ENCODE measurements at regions not wholly inside any gene's neighbourhood (a gene's known extent, or its start where the extent isn't known, plus 50 kb on each side); places are given as distances from the start of the nearest gene placed in this dataset.
"Not testable (repeated sequence)": the region's sequence is repeated elsewhere in the genome, so short reads cannot be mapped to it uniquely, and the experiment has no call there.

GRCh38 chr9:33734941-33735835, 60.2 kb upstream of the PRSS3 start:
- not testable (repeated sequence) for H3K4me3 ChIP-seq (ENCODE audit: low read length); H2BK5ac ChIP-seq (ENCODE audit: low read length); H3K79me2 ChIP-seq (ENCODE audit: control insufficient read depth, insufficient read depth, low read length); DNase-seq; H3K4me2 ChIP-seq (ENCODE audit: low read length); H3K36me3 ChIP-seq (ENCODE audit: control insufficient read depth, insufficient read depth, low read length); H3K27ac ChIP-seq (ENCODE audit: low read depth, low read length); H3K4me1 ChIP-seq (ENCODE audit: control insufficient read depth, low read depth, low read length); H2BK15ac ChIP-seq (replicated peaks; ENCODE audit: low read depth); H3K18ac ChIP-seq (ENCODE audit: low read length); H4K5ac ChIP-seq (ENCODE audit: low read length); H4K8ac ChIP-seq (ENCODE audit: low read depth, low read length); H3K27me3 ChIP-seq (ENCODE audit: insufficient read depth, low read length, poor library complexity); H2AK5ac ChIP-seq (ENCODE audit: low read length); H2BK120ac ChIP-seq (ENCODE audit: low read depth, low read length); H3K56ac ChIP-seq (ENCODE audit: low read length); H3K79me1 ChIP-seq (ENCODE audit: low read length); H3K9ac ChIP-seq (ENCODE audit: low read length); H3K4ac ChIP-seq (ENCODE audit: low read depth, low read length); H3K23ac ChIP-seq (ENCODE audit: low read length)
- no CpG with 5 or more reads among the region's 6 CpGs for WGBS (ENCODE audit: extremely low coverage, insufficient coverage, low lambda C conversion rate)

GRCh38 chr9:33737811-33738606, 57.4 kb upstream of the PRSS3 start:
- no peak overlapping the region for H2BK15ac ChIP-seq (replicated peaks; ENCODE audit: low read depth)
- no peak overlapping the region for H4K8ac ChIP-seq (ENCODE audit: low read depth, low read length)
- no CpG with 5 or more reads among the region's 5 CpGs for WGBS (ENCODE audit: extremely low coverage, insufficient coverage, low lambda C conversion rate)
- no peaks in the 10 kb centered on the region for H3K79me2 ChIP-seq (ENCODE audit: control insufficient read depth, insufficient read depth, low read length)
- no peak overlapping the region for H3K18ac ChIP-seq (ENCODE audit: low read length)
- H3K36me3 ChIP-seq (ENCODE audit: control insufficient read depth, insufficient read depth, low read length) = no peaks in the 10 kb centered on the region
- no peak overlapping the region for H3K4ac ChIP-seq (ENCODE audit: low read depth, low read length)
- H2AK5ac ChIP-seq (ENCODE audit: low read length) = no peak overlapping the region
- DNase-seq = peak; percentile 81
- H3K56ac ChIP-seq (ENCODE audit: low read length) = no peak overlapping the region
- no peak overlapping the region for H2BK120ac ChIP-seq (ENCODE audit: low read depth, low read length)
- no peak overlapping the region for H2BK5ac ChIP-seq (ENCODE audit: low read length)
- no peak overlapping the region for H3K27ac ChIP-seq (ENCODE audit: low read depth, low read length)
- H3K4me2 ChIP-seq (ENCODE audit: low read length) = no peak overlapping the region
- H3K4me1 ChIP-seq (ENCODE audit: control insufficient read depth, low read depth, low read length) = no peaks in the 10 kb centered on the region
- no peak overlapping the region for H3K9ac ChIP-seq (ENCODE audit: low read length)
- H3K27me3 ChIP-seq (ENCODE audit: insufficient read depth, low read length, poor library complexity) = no peaks in the 10 kb centered on the region
- H3K4me3 ChIP-seq (ENCODE audit: low read length) = no peak overlapping the region
- H4K5ac ChIP-seq (ENCODE audit: low read length) = no peak overlapping the region
- H3K23ac ChIP-seq (ENCODE audit: low read length) = no peak overlapping the region
- H3K79me1 ChIP-seq (ENCODE audit: low read length) = no peaks in the 10 kb centered on the region

- H2BK120ac ChIP-seq (ENCODE audit: low read depth, low read length) = no peak overlapping the region
- H3K27ac ChIP-seq (ENCODE audit: low read depth, low read length) = no peak overlapping the region
- H3K23ac ChIP-seq (ENCODE audit: low read length) = no peak overlapping the region
- no peak overlapping the region for H4K8ac ChIP-seq (ENCODE audit: low read depth, low read length)
- H3K79me1 ChIP-seq (ENCODE audit: low read length) = no peaks in the 10 kb centered on the region
- no peak overlapping the region for H3K4ac ChIP-seq (ENCODE audit: low read depth, low read length)
- H2BK15ac ChIP-seq (replicated peaks; ENCODE audit: low read depth) = no peak overlapping the region
- H4K5ac ChIP-seq (ENCODE audit: low read length) = no peak overlapping the region
- DNase-seq = no peak
- no peaks in the 10 kb centered on the region for H3K79me2 ChIP-seq (ENCODE audit: control insufficient read depth, insufficient read depth, low read length)
- H2BK5ac ChIP-seq (ENCODE audit: low read length) = no peak overlapping the region
- no peaks in the 10 kb centered on the region for H3K27me3 ChIP-seq (ENCODE audit: insufficient read depth, low read length, poor library complexity)
- H3K9ac ChIP-seq (ENCODE audit: low read length) = no peak overlapping the region
- no peak overlapping the region for H3K4me2 ChIP-seq (ENCODE audit: low read length)
- H3K4me1 ChIP-seq (ENCODE audit: control insufficient read depth, low read depth, low read length) = no peaks in the 10 kb centered on the region
- no peak overlapping the region for H3K4me3 ChIP-seq (ENCODE audit: low read length)
- no peak overlapping the region for H2AK5ac ChIP-seq (ENCODE audit: low read length)
- no peak overlapping the region for H3K56ac ChIP-seq (ENCODE audit: low read length)
- H3K18ac ChIP-seq (ENCODE audit: low read length) = no peak overlapping the region
- H3K36me3 ChIP-seq (ENCODE audit: control insufficient read depth, insufficient read depth, low read length) = no peaks in the 10 kb centered on the region
These were observed 56.0 kb upstream of the PRSS3 start for GRCh38 chr9:33739398-33739797.

GRCh38 chr9:33740075-33740474, 55.3 kb upstream of the PRSS3 start:
- no CpG with 5 or more reads among the region's 1 CpG for WGBS (ENCODE audit: extremely low coverage, insufficient coverage, low lambda C conversion rate)
- H3K23ac ChIP-seq (ENCODE audit: low read length) = no peak overlapping the region
- no peaks in the 10 kb centered on the region for H3K27me3 ChIP-seq (ENCODE audit: insufficient read depth, low read length, poor library complexity)
- H3K4me2 ChIP-seq (ENCODE audit: low read length) = no peak overlapping the region
- no peak overlapping the region for H3K27ac ChIP-seq (ENCODE audit: low read depth, low read length)
- H3K4ac ChIP-seq (ENCODE audit: low read depth, low read length) = no peak overlapping the region
- no peak overlapping the region for H2BK15ac ChIP-seq (replicated peaks; ENCODE audit: low read depth)
- no peaks in the 10 kb centered on the region for H3K4me1 ChIP-seq (ENCODE audit: control insufficient read depth, low read depth, low read length)
- no peaks in the 10 kb centered on the region for H3K79me1 ChIP-seq (ENCODE audit: low read length)
- H3K56ac ChIP-seq (ENCODE audit: low read length) = no peak overlapping the region
- no peak overlapping the region for H4K5ac ChIP-seq (ENCODE audit: low read length)
- no peaks in the 10 kb centered on the region for H3K36me3 ChIP-seq (ENCODE audit: control insufficient read depth, insufficient read depth, low read length)
- no peak overlapping the region for H2BK120ac ChIP-seq (ENCODE audit: low read depth, low read length)
- H3K18ac ChIP-seq (ENCODE audit: low read length) = no peak overlapping the region
- no peak overlapping the region for H3K9ac ChIP-seq (ENCODE audit: low read length)
- H2AK5ac ChIP-seq (ENCODE audit: low read length) = no peak overlapping the region
- H3K79me2 ChIP-seq (ENCODE audit: control insufficient read depth, insufficient read depth, low read length) = no peaks in the 10 kb centered on the region
- no peak for DNase-seq
- H4K8ac ChIP-seq (ENCODE audit: low read depth, low read length) = no peak overlapping the region
- no peak overlapping the region for H2BK5ac ChIP-seq (ENCODE audit: low read length)
- H3K4me3 ChIP-seq (ENCODE audit: low read length) = no peak overlapping the region

GRCh38 chr9:33740958-33741357, 54.4 kb upstream of the PRSS3 start:
- not testable (repeated sequence) for H2AK5ac ChIP-seq (ENCODE audit: low read length); H3K4ac ChIP-seq (ENCODE audit: low read depth, low read length); H3K9ac ChIP-seq (ENCODE audit: low read length); H3K4me3 ChIP-seq (ENCODE audit: low read length); H3K27ac ChIP-seq (ENCODE audit: low read depth, low read length); H3K79me2 ChIP-seq (ENCODE audit: control insufficient read depth, insufficient read depth, low read length); H3K36me3 ChIP-seq (ENCODE audit: control insufficient read depth, insufficient read depth, low read length); H3K27me3 ChIP-seq (ENCODE audit: insufficient read depth, low read length, poor library complexity); H3K18ac ChIP-seq (ENCODE audit: low read length); H3K4me2 ChIP-seq (ENCODE audit: low read length); H3K23ac ChIP-seq (ENCODE audit: low read length); H4K8ac ChIP-seq (ENCODE audit: low read depth, low read length); H2BK15ac ChIP-seq (replicated peaks; ENCODE audit: low read depth); H2BK120ac ChIP-seq (ENCODE audit: low read depth, low read length); H4K5ac ChIP-seq (ENCODE audit: low read length); H3K4me1 ChIP-seq (ENCODE audit: control insufficient read depth, low read depth, low read length); H2BK5ac ChIP-seq (ENCODE audit: low read length); DNase-seq; H3K56ac ChIP-seq (ENCODE audit: low read length); H3K79me1 ChIP-seq (ENCODE audit: low read length)
- no CpG with 5 or more reads among the region's 1 CpG for WGBS (ENCODE audit: extremely low coverage, insufficient coverage, low lambda C conversion rate)

Data from mesendoderm (in vitro differentiated cells).